Keratinocyte (primary cell): ENCODE measurements at regions not wholly inside any gene's neighbourhood (a gene's known extent, or its start where the extent isn't known, plus 50 kb on each side); places are given as distances from the start of the nearest gene placed in this dataset.

Experiments used
- DNase-seq: peaks from one replicate; pipeline ENCODE4 v3.0.0-alpha.2; 2011; ENCODE audit warnings: low read depth, missing footprints, low spot score
- FAIRE-seq: peaks from 2 replicates; lab custom pipeline; 2011; peaks lifted over from hg19 to GRCh38; lab: Jason Lieb, UNC
- H2AFZ ChIP-seq: 2 replicates; pipeline ENCODE4 v1.6.0; 2012; ENCODE audit warnings: low read length, control low read depth, inconsistent platforms; ENCODE audit not compliant: control insufficient read depth
- H3K27ac ChIP-seq: 2 replicates; pipeline ENCODE4 v1.5.1; 2011; ENCODE audit warnings: low read length; ENCODE audit not compliant: control insufficient read depth, insufficient read depth
- H3K27me3 ChIP-seq: 3 replicates; pipeline ENCODE4 v1.6.0; 2011; ENCODE audit warnings: low read length; ENCODE audit not compliant: control insufficient read depth, insufficient read depth; ENCODE audit errors: extremely low read depth
- H3K36me3 ChIP-seq, 2 experiments: 2 replicates in 1 of 2; 3 replicates in 1 of 2; pipeline ENCODE4 v1.5.1; 2011; ENCODE audit warnings: low read length in 2 of 2, mild to moderate bottlenecking in 1 of 2; ENCODE audit not compliant: control insufficient read depth in 2 of 2, insufficient read depth in 2 of 2; ENCODE audit errors: extremely low read depth in 1 of 2
- H3K4me1 ChIP-seq: 3 replicates; pipeline ENCODE4 v1.5.1; 2011; ENCODE audit warnings: low read length; ENCODE audit not compliant: control insufficient read depth, insufficient read depth; ENCODE audit errors: extremely low read depth
- H3K4me2 ChIP-seq: 3 replicates; pipeline ENCODE4 v1.6.0; 2011; ENCODE audit warnings: low read depth, low read length; ENCODE audit not compliant: control insufficient read depth, insufficient read depth; ENCODE audit errors: extremely low read depth
- H3K4me3 ChIP-seq, 3 experiments: fragments of 200-600 bp in 1 of 3; sonication (generic) in 1 of 3; 2 replicates in 2 of 3; 3 replicates in 1 of 3; pipeline ENCODE4 v1.5.1; 2011 to 2016; ENCODE audit warnings: low read length in 3 of 3, mild to moderate bottlenecking in 3 of 3, control low read depth in 2 of 3, inconsistent platforms in 1 of 3, low read depth in 1 of 3, mixed read lengths in 1 of 3, mixed run types in 1 of 3, moderate library complexity in 1 of 3; ENCODE audit not compliant: control insufficient read depth in 2 of 3, insufficient read depth in 2 of 3; ENCODE audit errors: extremely low read depth in 1 of 3
- H3K79me2 ChIP-seq: 2 replicates; pipeline ENCODE4 v1.6.0; 2012; ENCODE audit warnings: low read length; ENCODE audit not compliant: control insufficient read depth, insufficient read depth
- H3K9ac ChIP-seq: 3 replicates; pipeline ENCODE4 v1.6.0; 2011; ENCODE audit warnings: low read length; ENCODE audit not compliant: control insufficient read depth, insufficient read depth; ENCODE audit errors: extremely low read depth
- H3K9me1 ChIP-seq: 3 replicates; pipeline ENCODE4 v1.6.0; 2011; ENCODE audit warnings: low read length; ENCODE audit not compliant: control insufficient read depth, insufficient read depth; ENCODE audit errors: extremely low read depth
- H3K9me3 ChIP-seq: 2 replicates; pipeline ENCODE4 v1.5.1; 2012; ENCODE audit warnings: low read depth, low read length; ENCODE audit not compliant: control insufficient read depth
- H4K20me1 ChIP-seq: 3 replicates; pipeline ENCODE4 v1.6.0; 2011; ENCODE audit warnings: low read length; ENCODE audit not compliant: control insufficient read depth, insufficient read depth; ENCODE audit errors: extremely low read depth
- EZH2 ChIP-seq: IDR thresholded peaks from one replicate; pipeline ENCODE4 v1.6.1; 2012; ENCODE audit warnings: inconsistent platforms, mild to moderate bottlenecking, low read length, moderate library complexity
- dilution Hi-C: fragments of 300-500 bp; cut with MboI; formaldehyde crosslinking; loops from one replicate; pipeline ENCODE4 v1.7.0; 2020; ENCODE audit warnings: low sequenced_read_pairs; ENCODE audit not compliant: extremely low pct_ligation_motif_present
- TF ChIP-seq, protein P1 (sequence below), 3 experiments: IDR thresholded peaks in 1 of 3; conservative IDR thresholded peaks in 1 of 3; optimal IDR thresholded peaks in 1 of 3; 2 replicates in 2 of 3; 3 replicates in 1 of 3; pipeline versions ENCODE3 to v1.5.1; 2011; ENCODE audit warnings: low read length in 3 of 3, mild to moderate bottlenecking in 3 of 3, moderate library complexity in 2 of 3, control low read depth in 1 of 3, inconsistent platforms in 1 of 3; ENCODE audit not compliant: insufficient read depth in 2 of 3; ENCODE audit errors: extremely low read depth in 1 of 3

DNA sequence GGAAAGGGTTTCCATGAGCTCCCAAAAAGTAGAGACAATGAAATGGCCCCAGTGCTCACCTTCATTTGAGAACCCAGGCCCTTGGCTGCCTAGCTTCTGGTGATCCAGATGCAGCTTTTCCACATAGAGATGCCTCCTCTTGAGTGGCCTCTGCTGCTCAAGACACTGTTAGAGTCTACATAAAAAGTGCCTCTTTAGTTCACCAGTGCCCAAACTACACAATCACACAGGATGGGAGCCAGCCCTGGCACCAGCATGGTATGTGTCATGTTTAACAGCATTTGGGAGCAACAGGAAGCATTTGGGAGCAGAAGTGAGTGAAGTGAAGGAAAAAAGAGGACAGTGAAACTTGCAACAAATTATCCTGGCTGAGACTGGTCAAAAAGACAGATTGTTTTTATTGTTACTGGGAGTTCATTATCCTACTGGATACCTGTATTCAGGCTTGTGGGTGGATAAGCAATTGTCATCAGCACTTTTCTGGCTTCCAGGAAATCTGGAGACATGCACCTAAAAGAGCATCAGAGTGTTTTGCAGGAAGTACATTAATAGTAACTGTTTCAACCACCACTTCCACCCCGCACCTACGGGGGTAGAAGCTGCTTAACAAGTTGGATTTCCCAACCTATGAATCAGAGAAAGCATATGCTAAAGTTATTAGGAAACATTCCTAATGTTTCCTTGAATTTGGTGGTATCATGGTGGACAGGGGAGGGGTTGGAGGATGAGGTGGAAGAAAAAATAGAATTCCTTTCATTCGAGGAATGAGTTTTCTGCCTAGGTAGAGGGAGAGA, 416.2 kb downstream of the IGSF11 start:
- no peak overlapping the region for H3K4me3 ChIP-seq

DNA sequence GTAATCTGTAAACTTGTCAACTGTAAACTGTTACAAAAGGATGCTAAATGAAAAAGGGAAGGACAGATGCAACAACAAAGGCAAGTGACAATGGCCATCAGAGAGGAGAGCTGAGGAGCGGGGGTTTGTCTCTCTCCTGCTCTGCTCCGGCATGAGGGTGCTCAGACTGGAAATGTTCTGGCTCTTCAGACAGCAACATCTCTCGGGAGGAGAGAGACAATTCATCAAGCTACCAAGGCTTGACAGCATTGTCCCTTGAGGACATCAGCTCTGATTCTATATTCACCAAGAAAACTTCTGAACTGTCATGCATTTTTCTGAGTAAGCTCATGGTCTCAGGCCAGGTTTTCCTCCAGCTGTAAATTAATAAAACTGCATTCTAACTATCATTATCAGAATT, 408.2 kb downstream of the IGSF11 start:
- DNase-seq = no peak
- Histone ChIP-seq H3K79me2 (no peaks in the 10 kb centered on the region), H3K27me3 (no peaks in the 10 kb centered on the region), H3K27ac (no peak overlapping the region), H4K20me1 (no peaks in the 10 kb centered on the region), H3K4me1 (no peaks in the 10 kb centered on the region), H3K4me3 (no peak overlapping the region), H3K36me3 (no peaks in the 10 kb centered on the region), H3K9ac (no peak overlapping the region), H3K4me2 (no peak overlapping the region), H2AFZ (no peak overlapping the region), H3K9me1 (no peaks in the 10 kb centered on the region), H3K9me3 (no peaks in the 10 kb centered on the region)
- FAIRE-seq = no peak
- no peak for TF ChIP-seq EZH2
- TF ChIP-seq, protein P1, sequence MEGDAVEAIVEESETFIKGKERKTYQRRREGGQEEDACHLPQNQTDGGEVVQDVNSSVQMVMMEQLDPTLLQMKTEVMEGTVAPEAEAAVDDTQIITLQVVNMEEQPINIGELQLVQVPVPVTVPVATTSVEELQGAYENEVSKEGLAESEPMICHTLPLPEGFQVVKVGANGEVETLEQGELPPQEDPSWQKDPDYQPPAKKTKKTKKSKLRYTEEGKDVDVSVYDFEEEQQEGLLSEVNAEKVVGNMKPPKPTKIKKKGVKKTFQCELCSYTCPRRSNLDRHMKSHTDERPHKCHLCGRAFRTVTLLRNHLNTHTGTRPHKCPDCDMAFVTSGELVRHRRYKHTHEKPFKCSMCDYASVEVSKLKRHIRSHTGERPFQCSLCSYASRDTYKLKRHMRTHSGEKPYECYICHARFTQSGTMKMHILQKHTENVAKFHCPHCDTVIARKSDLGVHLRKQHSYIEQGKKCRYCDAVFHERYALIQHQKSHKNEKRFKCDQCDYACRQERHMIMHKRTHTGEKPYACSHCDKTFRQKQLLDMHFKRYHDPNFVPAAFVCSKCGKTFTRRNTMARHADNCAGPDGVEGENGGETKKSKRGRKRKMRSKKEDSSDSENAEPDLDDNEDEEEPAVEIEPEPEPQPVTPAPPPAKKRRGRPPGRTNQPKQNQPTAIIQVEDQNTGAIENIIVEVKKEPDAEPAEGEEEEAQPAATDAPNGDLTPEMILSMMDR (optimal IDR thresholded peaks at IDR 0.05 in 1 of 3, IDR thresholded peaks at IDR 0.05 in 1 of 3, conservative IDR thresholded peaks at IDR 0.05 in 1 of 3; ENCODE audit: extremely low read depth in 1 of 3, insufficient read depth in 2 of 3, low read length in 3 of 3) = no peak
- dilution Hi-C loops = no loop called here

More for the DNA sequence above, 416.2 kb downstream of the IGSF11 start:
- Histone ChIP-seq H3K36me3 (no peaks in the 10 kb centered on the region), H3K4me2 (no peak overlapping the region), H4K20me1 (no peaks in the 10 kb centered on the region), H3K4me1 (no peaks in the 10 kb centered on the region), H3K9me3 (no peaks in the 10 kb centered on the region), H3K9ac (no peak overlapping the region), H3K9me1 (no peaks in the 10 kb centered on the region), H3K27ac (no peak overlapping the region), H2AFZ (no peak overlapping the region), H3K27me3 (no peaks in the 10 kb centered on the region), H3K79me2 (no peaks in the 10 kb centered on the region)
- no peak for TF ChIP-seq EZH2
- TF ChIP-seq, protein P1 (optimal IDR thresholded peaks at IDR 0.05 in 1 of 3, IDR thresholded peaks at IDR 0.05 in 1 of 3, conservative IDR thresholded peaks at IDR 0.05 in 1 of 3; ENCODE audit: extremely low read depth in 1 of 3, insufficient read depth in 2 of 3, low read length in 3 of 3) = no peak
- dilution Hi-C loops = no loop called here
- FAIRE-seq (no peak), DNase-seq (no peak)
